Keratinocyte (primary cell): ENCODE measurements at regions not wholly inside any gene's neighbourhood (a gene's known extent, or its start where the extent isn't known, plus 50 kb on each side); places are given as distances from the start of the nearest gene placed in this dataset.

ENCODE experiments used
- DNase-seq: peaks from one replicate; pipeline ENCODE4 v3.0.0-alpha.2; 2011; ENCODE audit warnings: low read depth, missing footprints, low spot score
- FAIRE-seq: peaks from 2 replicates; lab custom pipeline; 2011; peaks lifted over from hg19 to GRCh38; lab: Jason Lieb, UNC
- H2AFZ ChIP-seq: 2 replicates; pipeline ENCODE4 v1.6.0; 2012; ENCODE audit warnings: low read length, control low read depth, inconsistent platforms; ENCODE audit not compliant: control insufficient read depth
- H3K27ac ChIP-seq: 2 replicates; pipeline ENCODE4 v1.5.1; 2011; ENCODE audit warnings: low read length; ENCODE audit not compliant: control insufficient read depth, insufficient read depth
- H3K27me3 ChIP-seq: 3 replicates; pipeline ENCODE4 v1.6.0; 2011; ENCODE audit warnings: low read length; ENCODE audit not compliant: control insufficient read depth, insufficient read depth; ENCODE audit errors: extremely low read depth
- H3K36me3 ChIP-seq, 2 experiments: 2 replicates in 1 of 2; 3 replicates in 1 of 2; pipeline ENCODE4 v1.5.1; 2011; ENCODE audit warnings: low read length in 2 of 2, mild to moderate bottlenecking in 1 of 2; ENCODE audit not compliant: control insufficient read depth in 2 of 2, insufficient read depth in 2 of 2; ENCODE audit errors: extremely low read depth in 1 of 2
- H3K4me1 ChIP-seq: 3 replicates; pipeline ENCODE4 v1.5.1; 2011; ENCODE audit warnings: low read length; ENCODE audit not compliant: control insufficient read depth, insufficient read depth; ENCODE audit errors: extremely low read depth
- H3K4me2 ChIP-seq: 3 replicates; pipeline ENCODE4 v1.6.0; 2011; ENCODE audit warnings: low read depth, low read length; ENCODE audit not compliant: control insufficient read depth, insufficient read depth; ENCODE audit errors: extremely low read depth
- H3K4me3 ChIP-seq, 3 experiments: fragments of 200-600 bp in 1 of 3; sonication (generic) in 1 of 3; 2 replicates in 2 of 3; 3 replicates in 1 of 3; pipeline ENCODE4 v1.5.1; 2011 to 2016; ENCODE audit warnings: low read length in 3 of 3, mild to moderate bottlenecking in 3 of 3, control low read depth in 2 of 3, inconsistent platforms in 1 of 3, low read depth in 1 of 3, mixed read lengths in 1 of 3, mixed run types in 1 of 3, moderate library complexity in 1 of 3; ENCODE audit not compliant: control insufficient read depth in 2 of 3, insufficient read depth in 2 of 3; ENCODE audit errors: extremely low read depth in 1 of 3
- H3K79me2 ChIP-seq: 2 replicates; pipeline ENCODE4 v1.6.0; 2012; ENCODE audit warnings: low read length; ENCODE audit not compliant: control insufficient read depth, insufficient read depth
- H3K9ac ChIP-seq: 3 replicates; pipeline ENCODE4 v1.6.0; 2011; ENCODE audit warnings: low read length; ENCODE audit not compliant: control insufficient read depth, insufficient read depth; ENCODE audit errors: extremely low read depth
- H3K9me1 ChIP-seq: 3 replicates; pipeline ENCODE4 v1.6.0; 2011; ENCODE audit warnings: low read length; ENCODE audit not compliant: control insufficient read depth, insufficient read depth; ENCODE audit errors: extremely low read depth
- H3K9me3 ChIP-seq: 2 replicates; pipeline ENCODE4 v1.5.1; 2012; ENCODE audit warnings: low read depth, low read length; ENCODE audit not compliant: control insufficient read depth
- H4K20me1 ChIP-seq: 3 replicates; pipeline ENCODE4 v1.6.0; 2011; ENCODE audit warnings: low read length; ENCODE audit not compliant: control insufficient read depth, insufficient read depth; ENCODE audit errors: extremely low read depth
- CTCF ChIP-seq, 3 experiments: IDR thresholded peaks in 1 of 3; conservative IDR thresholded peaks in 1 of 3; optimal IDR thresholded peaks in 1 of 3; 2 replicates in 2 of 3; 3 replicates in 1 of 3; pipeline versions ENCODE3 to v1.5.1; 2011; ENCODE audit warnings: low read length in 3 of 3, mild to moderate bottlenecking in 3 of 3, moderate library complexity in 2 of 3, control low read depth in 1 of 3, inconsistent platforms in 1 of 3; ENCODE audit not compliant: insufficient read depth in 2 of 3; ENCODE audit errors: extremely low read depth in 1 of 3
- EZH2 ChIP-seq: IDR thresholded peaks from one replicate; pipeline ENCODE4 v1.6.1; 2012; ENCODE audit warnings: inconsistent platforms, mild to moderate bottlenecking, low read length, moderate library complexity
- dilution Hi-C: fragments of 300-500 bp; cut with MboI; formaldehyde crosslinking; loops from one replicate; pipeline ENCODE4 v1.7.0; 2020; ENCODE audit warnings: low sequenced_read_pairs; ENCODE audit not compliant: extremely low pct_ligation_motif_present

DNA sequence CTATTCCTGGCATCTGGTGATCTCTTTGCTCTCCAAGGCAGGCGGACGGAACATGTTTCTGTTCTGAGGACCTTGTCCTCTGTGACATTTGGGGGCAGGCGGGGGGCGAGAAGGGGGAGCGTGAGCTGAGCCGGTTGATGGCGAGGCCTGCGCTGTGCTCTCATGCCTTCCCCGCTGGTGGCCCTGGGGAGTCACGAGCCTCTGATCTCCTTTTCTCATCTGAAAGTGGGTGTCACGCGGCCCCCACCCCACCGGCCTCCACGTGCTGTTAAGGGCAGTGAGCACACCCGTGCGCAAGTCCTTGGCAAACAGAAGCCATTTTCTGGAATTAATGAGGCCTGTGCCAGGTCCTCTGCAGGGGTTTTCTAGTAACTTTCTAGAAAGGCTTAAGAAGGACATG lies 102.8 kb upstream of the ACTRT2 start:
- Histone ChIP-seq H3K27ac (no peak overlapping the region), H3K9ac (no peak overlapping the region), H3K4me1 (no peaks in the 10 kb centered on the region), H3K4me2 (no peak overlapping the region), H3K27me3 (no peaks in the 10 kb centered on the region), H4K20me1 (no peaks in the 10 kb centered on the region), H3K9me3 (peaks cover 26% of the 10 kb centered on the region), H3K4me3 (no peak overlapping the region), H3K36me3 (no peaks in the 10 kb centered on the region), H3K9me1 (no peaks in the 10 kb centered on the region), H3K79me2 (no peaks in the 10 kb centered on the region), H2AFZ (no peak overlapping the region)
- FAIRE-seq (no peak), DNase-seq (no peak)
- TF ChIP-seq EZH2: no peak
- TF ChIP-seq CTCF (optimal IDR thresholded peaks at IDR 0.05 in 1 of 3, IDR thresholded peaks at IDR 0.05 in 1 of 3, conservative IDR thresholded peaks at IDR 0.05 in 1 of 3; ENCODE audit: extremely low read depth in 1 of 3, insufficient read depth in 2 of 3, low read length in 3 of 3): no peak
- dilution Hi-C loops: no loop called here

- dilution Hi-C loops: no loop called here
- Histone ChIP-seq H3K27ac (no peak overlapping the region), H3K4me1 (no peaks in the 10 kb centered on the region), H2AFZ (no peak overlapping the region), H3K9me1 (no peaks in the 10 kb centered on the region), H3K9ac (no peak overlapping the region), H3K4me2 (no peak overlapping the region), H3K27me3 (no peaks in the 10 kb centered on the region), H3K9me3 (peaks cover 20% of the 10 kb centered on the region), H3K36me3 (no peaks in the 10 kb centered on the region), H3K79me2 (no peaks in the 10 kb centered on the region), H3K4me3 (no peak overlapping the region), H4K20me1 (no peaks in the 10 kb centered on the region)
- TF ChIP-seq EZH2 (no peak), CTCF (optimal IDR thresholded peaks at IDR 0.05 in 1 of 3, IDR thresholded peaks at IDR 0.05 in 1 of 3, conservative IDR thresholded peaks at IDR 0.05 in 1 of 3; ENCODE audit: extremely low read depth in 1 of 3, insufficient read depth in 2 of 3, low read length in 3 of 3) (no peak)
- FAIRE-seq: no peak
- DNase-seq: no peak
These were observed 101.4 kb upstream of the ACTRT2 start for GRCh38 chr1:2919841-2920240.
